ENCODE measurements at regions not wholly inside any gene's neighbourhood (a gene's known extent, or its start where the extent isn't known, plus 50 kb on each side); places are given as distances from the start of the nearest gene placed in this dataset.

- WGBS, 3 donors = 64 to 76% (median 68%) methylated on average over 8 of the region's 8 CpGs
- Histone ChIP-seq H3K36me3 (no peaks in the 10 kb centered on the region), H3K27ac (no peak overlapping the region), H3K27me3 (peaks cover 2% of the 10 kb centered on the region), H3K4me3 (no peak overlapping the region), H3K4me1 (ENCODE audit: insufficient read depth) (peaks cover 2% of the 10 kb centered on the region), H3K9me3 (no peaks in the 10 kb centered on the region)
- no peak for DNase-seq
- intact Hi-C loops (cut with DNase I) = no loop called here
- no peak for TF ChIP-seq POLR2A (IDR thresholded peaks at IDR 0.05)
- TF ChIP-seq CTCF (IDR thresholded peaks at IDR 0.05) = no peak
- no peak for TF ChIP-seq EP300 (IDR thresholded peaks at IDR 0.05)
Measured at GRCh38 chr22:26898946-26899605, 241.7 kb downstream of the MIAT start.

GRCh38 chr22:26900787-26901186 lies 243.4 kb downstream of the MIAT start:
- H3K27ac ChIP-seq = no peak overlapping the region
- 84 to 88% (median 88%) methylated on average over 5 of the region's 5 CpGs for WGBS, 3 donors
- H3K9me3 ChIP-seq = no peaks in the 10 kb centered on the region
- DNase-seq = no peak
- H3K36me3 ChIP-seq = no peaks in the 10 kb centered on the region
- intact Hi-C loops (cut with DNase I) = no loop called here
- peaks cover 2% of the 10 kb centered on the region for H3K4me1 ChIP-seq (ENCODE audit: insufficient read depth)
- H3K27me3 ChIP-seq = peaks cover 2% of the 10 kb centered on the region
- no peak overlapping the region for H3K4me3 ChIP-seq
- no peak for TF ChIP-seq EP300 (IDR thresholded peaks at IDR 0.05)
- no peak for TF ChIP-seq POLR2A (IDR thresholded peaks at IDR 0.05)
- TF ChIP-seq CTCF (IDR thresholded peaks at IDR 0.05) = no peak

GRCh38 chr22:26901198-26901816 lies 243.9 kb downstream of the MIAT start:
- Histone ChIP-seq H3K27me3 (peaks cover 2% of the 10 kb centered on the region), H3K9me3 (no peaks in the 10 kb centered on the region), H3K4me1 (ENCODE audit: insufficient read depth) (peaks cover 2% of the 10 kb centered on the region), H3K4me3 (no peak overlapping the region), H3K27ac (no peak overlapping the region), H3K36me3 (no peaks in the 10 kb centered on the region)
- intact Hi-C loops (cut with DNase I) = no loop called here
- no peak for TF ChIP-seq POLR2A (IDR thresholded peaks at IDR 0.05)
- TF ChIP-seq EP300 (IDR thresholded peaks at IDR 0.05) = no peak
- TF ChIP-seq CTCF (IDR thresholded peaks at IDR 0.05) = no peak
- 72 to 82% (median 75%) methylated on average over 20 of the region's 20 CpGs for WGBS, 3 donors
- no peak for DNase-seq

- Histone ChIP-seq H3K36me3 (no peaks in the 10 kb centered on the region), H3K27me3 (peaks cover 2% of the 10 kb centered on the region), H3K9me3 (no peaks in the 10 kb centered on the region), H3K4me3 (no peak overlapping the region), H3K4me1 (ENCODE audit: insufficient read depth) (peaks cover 2% of the 10 kb centered on the region), H3K27ac (no peak overlapping the region)
- no peak for DNase-seq
- TF ChIP-seq CTCF (IDR thresholded peaks at IDR 0.05) = no peak
- TF ChIP-seq POLR2A (IDR thresholded peaks at IDR 0.05) = no peak
- TF ChIP-seq EP300 (IDR thresholded peaks at IDR 0.05) = no peak
- 27 to 39% (median 32%) methylated on average over 7 of the region's 7 CpGs for WGBS, 3 donors
- intact Hi-C loops (cut with DNase I) = no loop called here
Measured at GRCh38 chr22:26902401-26903029, 245.1 kb downstream of the MIAT start.
